ENCODE measurements at regions not wholly inside any gene's neighbourhood (a gene's known extent, or its start where the extent isn't known, plus 50 kb on each side); places are given as distances from the start of the nearest gene placed in this dataset.

GRCh38 chr15:25240461-25241021 is 198.3 kb downstream of the UBE3A start:
- no peaks in the 10 kb centered on the region for H3K9me3 ChIP-seq
- DNase-seq = no peak

GRCh38 chr15:25241241-25241801 is 197.5 kb downstream of the UBE3A start:
- TF ChIP-seq POLR2A (IDR thresholded peaks at IDR 0.05) (no peak), CTCF (IDR thresholded peaks at IDR 0.05) (no peak)
- no peaks in the 10 kb centered on the region for H3K9me3 ChIP-seq
- H3K4me1 ChIP-seq = no peaks in the 10 kb centered on the region
- DNase-seq = peak in 1 of 2 donors; percentile 5
- H3K4me3 ChIP-seq = no peak overlapping the region
- H3K36me3 ChIP-seq = no peaks in the 10 kb centered on the region
- no peak overlapping the region for H3K27ac ChIP-seq
- H3K27me3 ChIP-seq = no peaks in the 10 kb centered on the region
- intact Hi-C loops (cut with DNase I; ENCODE audit: low total_unique reads) = no loop called here

More at GRCh38 chr15:25240461-25241021, 198.3 kb downstream of the UBE3A start:
- Histone ChIP-seq H3K36me3 (no peaks in the 10 kb centered on the region), H3K4me1 (no peaks in the 10 kb centered on the region), H3K4me3 (no peak overlapping the region), H3K27ac (no peak overlapping the region), H3K27me3 (no peaks in the 10 kb centered on the region)
- TF ChIP-seq POLR2A (IDR thresholded peaks at IDR 0.05) = no peak
- no peak for TF ChIP-seq CTCF (IDR thresholded peaks at IDR 0.05)
- intact Hi-C loops (cut with DNase I; ENCODE audit: low total_unique reads) = no loop called here

- no peak for TF ChIP-seq CTCF (IDR thresholded peaks at IDR 0.05)
- Histone ChIP-seq H3K9me3 (no peaks in the 10 kb centered on the region), H3K4me1 (no peaks in the 10 kb centered on the region), H3K27me3 (no peaks in the 10 kb centered on the region), H3K27ac (no peak overlapping the region), H3K36me3 (no peaks in the 10 kb centered on the region), H3K4me3 (no peak overlapping the region)
- intact Hi-C loops (cut with DNase I; ENCODE audit: low total_unique reads) = no loop called here
- peak; percentile 5 for DNase-seq
Measured at GRCh38 chr15:25242166-25242879, 196.5 kb downstream of the UBE3A start.

GRCh38 chr15:25242957-25243799 is 195.6 kb downstream of the UBE3A start:
- no peak for TF ChIP-seq CTCF (IDR thresholded peaks at IDR 0.05)
- TF ChIP-seq POLR2A (IDR thresholded peaks at IDR 0.05) = no peak
- H3K4me1 ChIP-seq = no peaks in the 10 kb centered on the region
- intact Hi-C loops (cut with DNase I; ENCODE audit: low total_unique reads) = no loop called here
- peak; percentile 5 to 6 for DNase-seq
- no peaks in the 10 kb centered on the region for H3K27me3 ChIP-seq
- H3K4me3 ChIP-seq = no peak overlapping the region
- H3K36me3 ChIP-seq = no peaks in the 10 kb centered on the region
- no peaks in the 10 kb centered on the region for H3K9me3 ChIP-seq
- H3K27ac ChIP-seq = no peak overlapping the region

- TF ChIP-seq POLR2A (IDR thresholded peaks at IDR 0.05) = no peak
- TF ChIP-seq CTCF (IDR thresholded peaks at IDR 0.05) = no peak
- Histone ChIP-seq H3K4me3 (no peak overlapping the region), H3K9me3 (no peaks in the 10 kb centered on the region), H3K4me1 (no peaks in the 10 kb centered on the region), H3K27me3 (no peaks in the 10 kb centered on the region), H3K36me3 (no peaks in the 10 kb centered on the region), H3K27ac (no peak overlapping the region)
- intact Hi-C loops (cut with DNase I; ENCODE audit: low total_unique reads) = no loop called here
- peak in 1 of 2 donors; percentile 5 for DNase-seq
Measured at GRCh38 chr15:25243800-25244097, 195.1 kb downstream of the UBE3A start.

Data from uterus (tissue), 3 donors.